ENCODE measurements at regions not wholly inside any gene's neighbourhood (a gene's known extent, or its start where the extent isn't known, plus 50 kb on each side); places are given as distances from the start of the nearest gene placed in this dataset.
"Not testable (repeated sequence)": the region's sequence is repeated elsewhere in the genome, so short reads cannot be mapped to it uniquely, and the experiment has no call there.

DNA sequence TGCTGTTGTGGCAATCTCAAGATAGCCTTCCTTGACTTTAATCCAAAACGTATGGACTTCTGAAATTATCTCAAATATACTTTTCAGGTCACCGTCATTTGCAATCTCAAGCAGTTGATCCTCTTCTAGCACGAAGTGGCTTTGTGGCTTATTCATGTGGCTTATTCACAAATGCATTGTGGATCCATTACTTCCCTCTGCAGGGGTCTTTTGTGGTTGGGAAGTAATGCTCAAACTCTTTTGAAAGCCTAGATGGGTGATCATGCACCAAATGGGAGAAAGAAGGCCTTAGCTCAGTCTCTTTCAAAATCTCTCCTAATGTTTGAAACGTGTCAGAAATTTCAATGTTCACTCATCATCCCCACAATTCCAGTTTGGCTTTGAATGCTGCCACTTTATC lies 597.2 kb upstream of the CDH10 start (continued):
- TF ChIP-seq, protein P1, sequence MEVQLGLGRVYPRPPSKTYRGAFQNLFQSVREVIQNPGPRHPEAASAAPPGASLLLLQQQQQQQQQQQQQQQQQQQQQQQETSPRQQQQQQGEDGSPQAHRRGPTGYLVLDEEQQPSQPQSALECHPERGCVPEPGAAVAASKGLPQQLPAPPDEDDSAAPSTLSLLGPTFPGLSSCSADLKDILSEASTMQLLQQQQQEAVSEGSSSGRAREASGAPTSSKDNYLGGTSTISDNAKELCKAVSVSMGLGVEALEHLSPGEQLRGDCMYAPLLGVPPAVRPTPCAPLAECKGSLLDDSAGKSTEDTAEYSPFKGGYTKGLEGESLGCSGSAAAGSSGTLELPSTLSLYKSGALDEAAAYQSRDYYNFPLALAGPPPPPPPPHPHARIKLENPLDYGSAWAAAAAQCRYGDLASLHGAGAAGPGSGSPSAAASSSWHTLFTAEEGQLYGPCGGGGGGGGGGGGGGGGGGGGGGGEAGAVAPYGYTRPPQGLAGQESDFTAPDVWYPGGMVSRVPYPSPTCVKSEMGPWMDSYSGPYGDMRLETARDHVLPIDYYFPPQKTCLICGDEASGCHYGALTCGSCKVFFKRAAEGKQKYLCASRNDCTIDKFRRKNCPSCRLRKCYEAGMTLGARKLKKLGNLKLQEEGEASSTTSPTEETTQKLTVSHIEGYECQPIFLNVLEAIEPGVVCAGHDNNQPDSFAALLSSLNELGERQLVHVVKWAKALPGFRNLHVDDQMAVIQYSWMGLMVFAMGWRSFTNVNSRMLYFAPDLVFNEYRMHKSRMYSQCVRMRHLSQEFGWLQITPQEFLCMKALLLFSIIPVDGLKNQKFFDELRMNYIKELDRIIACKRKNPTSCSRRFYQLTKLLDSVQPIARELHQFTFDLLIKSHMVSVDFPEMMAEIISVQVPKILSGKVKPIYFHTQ (CRISPR knock-in tag; IDR thresholded peaks at IDR 0.05), result no peak
- TF ChIP-seq, protein P2, sequence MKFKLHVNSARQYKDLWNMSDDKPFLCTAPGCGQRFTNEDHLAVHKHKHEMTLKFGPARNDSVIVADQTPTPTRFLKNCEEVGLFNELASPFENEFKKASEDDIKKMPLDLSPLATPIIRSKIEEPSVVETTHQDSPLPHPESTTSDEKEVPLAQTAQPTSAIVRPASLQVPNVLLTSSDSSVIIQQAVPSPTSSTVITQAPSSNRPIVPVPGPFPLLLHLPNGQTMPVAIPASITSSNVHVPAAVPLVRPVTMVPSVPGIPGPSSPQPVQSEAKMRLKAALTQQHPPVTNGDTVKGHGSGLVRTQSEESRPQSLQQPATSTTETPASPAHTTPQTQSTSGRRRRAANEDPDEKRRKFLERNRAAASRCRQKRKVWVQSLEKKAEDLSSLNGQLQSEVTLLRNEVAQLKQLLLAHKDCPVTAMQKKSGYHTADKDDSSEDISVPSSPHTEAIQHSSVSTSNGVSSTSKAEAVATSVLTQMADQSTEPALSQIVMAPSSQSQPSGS (CRISPR knock-in tag; IDR thresholded peaks at IDR 0.05; ENCODE audit: borderline replicate concordance, low read depth), result no peak

DNA sequence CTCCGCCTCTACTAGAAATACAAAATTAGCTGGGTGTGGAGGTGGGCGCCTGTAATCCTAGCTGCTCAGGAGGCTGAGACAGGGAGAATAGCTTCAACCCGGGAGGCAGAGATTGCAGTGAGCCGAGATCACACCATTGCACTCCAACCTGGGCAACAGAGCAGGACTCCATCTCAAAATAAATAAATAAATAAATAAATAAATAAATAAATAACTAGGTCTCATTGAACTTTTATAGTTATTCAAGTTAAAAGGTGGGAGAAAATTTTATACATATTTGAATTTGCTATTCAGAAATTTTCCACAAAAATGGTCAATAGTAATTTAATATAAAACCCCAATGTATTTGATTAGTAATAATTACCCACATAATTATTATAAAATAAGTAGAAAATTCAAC lies 593.9 kb upstream of the CDH10 start:
- CTCF ChIA-PET, result not testable (repeated sequence)

DNA sequence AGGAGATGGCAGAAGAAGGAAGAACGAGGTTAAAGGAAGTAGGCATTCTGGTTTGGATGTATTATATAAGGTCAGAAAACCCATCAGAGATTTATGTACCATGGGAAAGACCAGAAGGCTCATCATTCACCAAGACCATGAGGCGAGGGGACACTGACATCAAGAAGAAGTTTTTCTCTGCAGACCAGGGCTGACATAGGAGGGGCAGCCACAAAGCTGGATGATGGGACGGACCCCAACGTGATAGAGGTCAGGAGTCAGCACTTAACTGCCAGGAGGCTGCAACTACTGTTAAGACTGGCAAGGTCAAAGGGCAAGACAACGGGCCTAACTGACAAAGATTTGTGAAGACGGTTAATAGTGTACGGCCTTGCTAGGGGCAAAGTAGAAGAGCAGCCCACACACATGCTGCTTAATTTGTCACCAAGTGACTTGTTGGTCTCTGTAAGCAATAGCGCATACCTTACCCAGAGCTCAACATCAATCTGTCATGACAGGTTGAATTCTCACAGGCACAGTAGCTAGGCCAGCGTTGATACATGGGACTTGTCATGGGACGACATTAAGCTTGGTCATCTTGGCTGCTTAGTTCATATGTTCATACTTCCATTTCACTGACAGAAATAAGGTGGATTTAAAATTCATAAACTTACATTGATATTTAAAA lies 579.7 kb upstream of the CDH10 start:
- TF ChIP-seq IRF2 (CRISPR knock-in tag; IDR thresholded peaks at IDR 0.05; ENCODE audit: borderline replicate concordance, low read depth) (no peak), SMAD4 (CRISPR knock-in tag; IDR thresholded peaks at IDR 0.05) (no peak)
- Mint-ChIP-seq H3K27ac (no peak overlapping the region), H3K9me3 (peaks cover 2% of the 10 kb centered on the region; the same call in 1 of the 2 replicates), H3K4me1 (no peaks in the 10 kb centered on the region), H3K27me3 (ENCODE audit: low read depth) (no peaks in the 10 kb centered on the region), H3K4me3 (no peak overlapping the region), H3K36me3 (no peaks in the 10 kb centered on the region)
- ChIA-PET CTCF (no interaction called here), POLR2A (no interaction called here)
- ATAC-seq (no peak), DNase-seq (ENCODE audit: low spot score) (no peak)

More for the DNA sequence above, 593.9 kb upstream of the CDH10 start:
- H3K36me3 Mint-ChIP-seq; POLR2A ChIA-PET; H3K4me3 Mint-ChIP-seq; H3K27ac Mint-ChIP-seq; H3K27me3 Mint-ChIP-seq (ENCODE audit: low read depth); DNase-seq (ENCODE audit: low spot score); ATAC-seq: not testable (repeated sequence)
- H3K4me1 Mint-ChIP-seq, result peaks cover 19% of the 10 kb centered on the region
- H3K9me3 Mint-ChIP-seq, result peaks cover 13% of the 10 kb centered on the region; the same call in 1 of the 2 replicates

DNA sequence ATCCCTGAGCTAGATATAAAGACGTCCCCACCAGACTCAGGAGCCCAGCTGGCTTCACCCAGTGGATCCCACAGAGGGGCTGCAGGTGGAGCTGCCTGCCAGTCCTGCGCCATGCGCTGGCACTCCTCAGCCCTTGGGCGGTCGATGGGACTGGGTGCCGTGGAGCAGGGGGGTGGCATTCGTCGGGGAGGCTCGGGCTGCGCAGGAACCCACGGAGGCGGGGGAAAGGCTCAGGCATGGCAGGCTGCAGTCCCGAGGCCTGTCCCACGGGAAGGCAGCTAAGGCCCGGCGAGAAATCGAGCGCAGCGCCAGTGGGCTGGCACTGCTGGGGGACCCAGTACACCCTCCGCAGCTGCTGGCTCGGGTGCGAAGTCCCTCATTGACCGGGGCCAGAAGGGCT lies 555.1 kb upstream of the CDH10 start:
- H3K27ac Mint-ChIP-seq; POLR2A ChIA-PET; H3K27me3 Mint-ChIP-seq (ENCODE audit: low read depth); CTCF ChIA-PET; ATAC-seq; H3K4me1 Mint-ChIP-seq; DNase-seq (ENCODE audit: low spot score); H3K36me3 Mint-ChIP-seq; H3K4me3 Mint-ChIP-seq: not testable (repeated sequence)
- H3K9me3 Mint-ChIP-seq, result peaks cover 28% of the 10 kb centered on the region

DNA sequence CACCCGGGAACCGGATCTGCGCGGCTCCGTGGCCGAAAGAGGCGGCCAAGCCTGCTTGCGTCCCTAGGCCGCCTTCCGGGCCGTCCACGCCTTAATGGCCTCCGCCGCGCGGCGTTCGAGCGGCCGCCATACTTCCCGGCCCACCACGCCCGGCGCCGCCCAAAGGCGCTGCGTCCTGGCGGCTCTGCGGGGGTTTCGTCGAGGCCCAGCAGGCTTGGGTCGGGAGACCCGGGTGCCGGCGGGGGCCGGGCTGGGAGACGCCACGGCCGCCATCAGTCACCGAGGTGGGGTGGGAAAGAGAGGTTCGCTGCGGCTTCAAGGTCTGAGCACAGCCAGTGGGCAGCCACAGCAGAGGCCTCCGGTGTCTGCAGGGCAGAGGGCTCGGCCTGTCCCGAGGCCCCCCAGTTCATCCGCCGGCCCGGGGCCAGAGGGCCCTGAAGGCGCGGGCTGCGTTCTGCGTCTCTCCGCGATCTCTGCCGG lies 545.8 kb upstream of the CDH10 start:
- ChIA-PET POLR2A (no interaction called here), CTCF (no interaction called here)
- H3K36me3 Mint-ChIP-seq, result peaks cover 2% of the 10 kb centered on the region; the same call in 1 of the 2 replicates
- ATAC-seq (no peak), DNase-seq (ENCODE audit: low spot score) (no peak)
- no peaks in the 10 kb centered on the region for H3K4me1 Mint-ChIP-seq
- peaks cover 2% of the 10 kb centered on the region for H3K9me3 Mint-ChIP-seq
- H3K4me3 Mint-ChIP-seq, result no peak overlapping the region
- no peak overlapping the region for H3K27ac Mint-ChIP-seq
- H3K27me3 Mint-ChIP-seq (ENCODE audit: low read depth), result no peaks in the 10 kb centered on the region
- TF ChIP-seq RELA (CRISPR knock-in tag; IDR thresholded peaks at IDR 0.05; ENCODE audit: borderline replicate concordance) (no peak), KAT7 (CRISPR knock-in tag; IDR thresholded peaks at IDR 0.05; ENCODE audit: borderline replicate concordance) (no peak), ETV6 (CRISPR knock-in tag; IDR thresholded peaks at IDR 0.05) (no peak), OVOL2 (CRISPR knock-in tag; IDR thresholded peaks at IDR 0.05; ENCODE audit: borderline replicate concordance) (no peak), EMX1 (CRISPR knock-in tag; IDR thresholded peaks at IDR 0.05) (no peak), TCF7 (CRISPR knock-in tag; IDR thresholded peaks at IDR 0.05; ENCODE audit: low read depth) (no peak), NR3C1 (CRISPR knock-in tag; conservative IDR thresholded peaks at IDR 0.05; ENCODE audit: low read depth) (no peak), SMAD4 (CRISPR knock-in tag; IDR thresholded peaks at IDR 0.05) (no peak)
- TF ChIP-seq, protein P3, sequence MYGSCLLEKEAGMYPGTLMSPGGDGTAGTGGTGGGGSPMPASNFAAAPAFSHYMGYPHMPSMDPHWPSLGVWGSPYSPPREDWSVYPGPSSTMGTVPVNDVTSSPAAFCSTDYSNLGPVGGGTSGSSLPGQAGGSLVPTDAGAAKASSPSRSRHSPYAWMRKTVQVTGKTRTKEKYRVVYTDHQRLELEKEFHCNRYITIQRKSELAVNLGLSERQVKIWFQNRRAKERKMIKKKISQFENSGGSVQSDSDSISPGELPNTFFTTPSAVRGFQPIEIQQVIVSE (CRISPR knock-in tag; IDR thresholded peaks at IDR 0.05; ENCODE audit: borderline replicate concordance), result no peak
- TF ChIP-seq, protein P4, sequence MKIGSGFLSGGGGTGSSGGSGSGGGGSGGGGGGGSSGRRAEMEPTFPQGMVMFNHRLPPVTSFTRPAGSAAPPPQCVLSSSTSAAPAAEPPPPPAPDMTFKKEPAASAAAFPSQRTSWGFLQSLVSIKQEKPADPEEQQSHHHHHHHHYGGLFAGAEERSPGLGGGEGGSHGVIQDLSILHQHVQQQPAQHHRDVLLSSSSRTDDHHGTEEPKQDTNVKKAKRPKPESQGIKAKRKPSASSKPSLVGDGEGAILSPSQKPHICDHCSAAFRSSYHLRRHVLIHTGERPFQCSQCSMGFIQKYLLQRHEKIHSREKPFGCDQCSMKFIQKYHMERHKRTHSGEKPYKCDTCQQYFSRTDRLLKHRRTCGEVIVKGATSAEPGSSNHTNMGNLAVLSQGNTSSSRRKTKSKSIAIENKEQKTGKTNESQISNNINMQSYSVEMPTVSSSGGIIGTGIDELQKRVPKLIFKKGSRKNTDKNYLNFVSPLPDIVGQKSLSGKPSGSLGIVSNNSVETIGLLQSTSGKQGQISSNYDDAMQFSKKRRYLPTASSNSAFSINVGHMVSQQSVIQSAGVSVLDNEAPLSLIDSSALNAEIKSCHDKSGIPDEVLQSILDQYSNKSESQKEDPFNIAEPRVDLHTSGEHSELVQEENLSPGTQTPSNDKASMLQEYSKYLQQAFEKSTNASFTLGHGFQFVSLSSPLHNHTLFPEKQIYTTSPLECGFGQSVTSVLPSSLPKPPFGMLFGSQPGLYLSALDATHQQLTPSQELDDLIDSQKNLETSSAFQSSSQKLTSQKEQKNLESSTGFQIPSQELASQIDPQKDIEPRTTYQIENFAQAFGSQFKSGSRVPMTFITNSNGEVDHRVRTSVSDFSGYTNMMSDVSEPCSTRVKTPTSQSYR (CRISPR knock-in tag; IDR thresholded peaks at IDR 0.05), result no peak
- TF ChIP-seq, protein P5, sequence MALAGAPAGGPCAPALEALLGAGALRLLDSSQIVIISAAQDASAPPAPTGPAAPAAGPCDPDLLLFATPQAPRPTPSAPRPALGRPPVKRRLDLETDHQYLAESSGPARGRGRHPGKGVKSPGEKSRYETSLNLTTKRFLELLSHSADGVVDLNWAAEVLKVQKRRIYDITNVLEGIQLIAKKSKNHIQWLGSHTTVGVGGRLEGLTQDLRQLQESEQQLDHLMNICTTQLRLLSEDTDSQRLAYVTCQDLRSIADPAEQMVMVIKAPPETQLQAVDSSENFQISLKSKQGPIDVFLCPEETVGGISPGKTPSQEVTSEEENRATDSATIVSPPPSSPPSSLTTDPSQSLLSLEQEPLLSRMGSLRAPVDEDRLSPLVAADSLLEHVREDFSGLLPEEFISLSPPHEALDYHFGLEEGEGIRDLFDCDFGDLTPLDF (CRISPR knock-in tag; IDR thresholded peaks at IDR 0.05), result no peak
- TF ChIP-seq, protein P6, sequence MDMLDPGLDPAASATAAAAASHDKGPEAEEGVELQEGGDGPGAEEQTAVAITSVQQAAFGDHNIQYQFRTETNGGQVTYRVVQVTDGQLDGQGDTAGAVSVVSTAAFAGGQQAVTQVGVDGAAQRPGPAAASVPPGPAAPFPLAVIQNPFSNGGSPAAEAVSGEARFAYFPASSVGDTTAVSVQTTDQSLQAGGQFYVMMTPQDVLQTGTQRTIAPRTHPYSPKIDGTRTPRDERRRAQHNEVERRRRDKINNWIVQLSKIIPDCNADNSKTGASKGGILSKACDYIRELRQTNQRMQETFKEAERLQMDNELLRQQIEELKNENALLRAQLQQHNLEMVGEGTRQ (CRISPR knock-in tag; IDR thresholded peaks at IDR 0.05), result no peak

Measured in WTC11 (cell line).